ENCODE measurements at regions not wholly inside any gene's neighbourhood (a gene's known extent, or its start where the extent isn't known, plus 50 kb on each side); places are given as distances from the start of the nearest gene placed in this dataset.

- TF ChIP-seq, protein P1, sequence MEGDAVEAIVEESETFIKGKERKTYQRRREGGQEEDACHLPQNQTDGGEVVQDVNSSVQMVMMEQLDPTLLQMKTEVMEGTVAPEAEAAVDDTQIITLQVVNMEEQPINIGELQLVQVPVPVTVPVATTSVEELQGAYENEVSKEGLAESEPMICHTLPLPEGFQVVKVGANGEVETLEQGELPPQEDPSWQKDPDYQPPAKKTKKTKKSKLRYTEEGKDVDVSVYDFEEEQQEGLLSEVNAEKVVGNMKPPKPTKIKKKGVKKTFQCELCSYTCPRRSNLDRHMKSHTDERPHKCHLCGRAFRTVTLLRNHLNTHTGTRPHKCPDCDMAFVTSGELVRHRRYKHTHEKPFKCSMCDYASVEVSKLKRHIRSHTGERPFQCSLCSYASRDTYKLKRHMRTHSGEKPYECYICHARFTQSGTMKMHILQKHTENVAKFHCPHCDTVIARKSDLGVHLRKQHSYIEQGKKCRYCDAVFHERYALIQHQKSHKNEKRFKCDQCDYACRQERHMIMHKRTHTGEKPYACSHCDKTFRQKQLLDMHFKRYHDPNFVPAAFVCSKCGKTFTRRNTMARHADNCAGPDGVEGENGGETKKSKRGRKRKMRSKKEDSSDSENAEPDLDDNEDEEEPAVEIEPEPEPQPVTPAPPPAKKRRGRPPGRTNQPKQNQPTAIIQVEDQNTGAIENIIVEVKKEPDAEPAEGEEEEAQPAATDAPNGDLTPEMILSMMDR (IDR thresholded peaks at IDR 0.05; ENCODE audit: poor library complexity), result no peak
- no peak for TF ChIP-seq EZH2 (IDR thresholded peaks at IDR 0.05; ENCODE audit: borderline replicate concordance)
Measured at GRCh38 chr1:185539277-185539943, 194.8 kb upstream of the HMCN1 start.

All from hepatocyte (in vitro differentiated cells).